MCF 10A (cell line): ENCODE measurements at regions not wholly inside any gene's neighbourhood (a gene's known extent, or its start where the extent isn't known, plus 50 kb on each side); places are given as distances from the start of the nearest gene placed in this dataset.

Experiments used
- BruUV-seq: library from RNA; stranded (reverse); fragments of 400-500 nt; replicated peaks from 2 replicates; lab custom pipeline; 2021; lab: Mats Ljungman, UMichigan
- CTCF ChIA-PET: fragments of 300-600 bp; sonication (Branson Sonifier 250); formaldehyde crosslinking; extraction: SDS; loops from one replicate; lab custom pipeline; 2021; ENCODE audit warnings: antibody characterized with exemption, inconsistent platforms; lab: Yijun Ruan, JAX
- POLR2A ChIA-PET: fragments of 300-600, 350-650 bp; sonication (Branson Sonifier 250); formaldehyde crosslinking; extraction: SDS; loops from one replicate; lab custom pipeline; 2020; ENCODE audit warnings: antibody characterized with exemption, inconsistent platforms; lab: Yijun Ruan, JAX
- DNase-seq: peaks from one replicate; pipeline ENCODE4 v3.0.0-alpha.2; 2018; ENCODE audit not compliant: unreplicated experiment
- H3K27ac Mint-ChIP-seq: one replicate; pipeline ENCODE4 v1.8.0; 2022; ENCODE audit warnings: mild to moderate bottlenecking, low read depth, mixed read lengths; ENCODE audit not compliant: unreplicated experiment
- H3K27me3 Mint-ChIP-seq: one replicate; pipeline ENCODE4 v1.8.0; 2022; ENCODE audit warnings: mixed read lengths; ENCODE audit not compliant: insufficient read depth, unreplicated experiment
- H3K36me3 Mint-ChIP-seq: one replicate; pipeline ENCODE4 v1.8.0; 2022; ENCODE audit warnings: mild to moderate bottlenecking, moderate library complexity, mixed read lengths; ENCODE audit not compliant: insufficient read depth, unreplicated experiment
- H3K4me1 Mint-ChIP-seq: one replicate; pipeline ENCODE4 v1.8.0; 2022; ENCODE audit warnings: mixed read lengths; ENCODE audit not compliant: insufficient read depth, unreplicated experiment
- H3K4me3 Mint-ChIP-seq: one replicate; pipeline ENCODE4 v1.8.0; 2022; ENCODE audit warnings: mild to moderate bottlenecking, moderate library complexity, mixed read lengths; ENCODE audit not compliant: unreplicated experiment
- H3K9me3 Mint-ChIP-seq: one replicate; pipeline ENCODE4 v1.8.0; 2022; ENCODE audit warnings: mixed read lengths; ENCODE audit not compliant: unreplicated experiment
- intact Hi-C: fragments of 100-400 bp; cut with micrococcal nuclease; formaldehyde crosslinking; loops from 2 replicates; pipeline ENCODE4 v1.14.1; 2022
- TF ChIP-seq, protein P1 (sequence below): fragments of 200-600 bp; IDR thresholded peaks from one replicate; pipeline ENCODE4 v1.8.0; 2022; ENCODE audit warnings: antibody characterized with exemption, mild to moderate bottlenecking; ENCODE audit not compliant: unreplicated experiment

DNA sequence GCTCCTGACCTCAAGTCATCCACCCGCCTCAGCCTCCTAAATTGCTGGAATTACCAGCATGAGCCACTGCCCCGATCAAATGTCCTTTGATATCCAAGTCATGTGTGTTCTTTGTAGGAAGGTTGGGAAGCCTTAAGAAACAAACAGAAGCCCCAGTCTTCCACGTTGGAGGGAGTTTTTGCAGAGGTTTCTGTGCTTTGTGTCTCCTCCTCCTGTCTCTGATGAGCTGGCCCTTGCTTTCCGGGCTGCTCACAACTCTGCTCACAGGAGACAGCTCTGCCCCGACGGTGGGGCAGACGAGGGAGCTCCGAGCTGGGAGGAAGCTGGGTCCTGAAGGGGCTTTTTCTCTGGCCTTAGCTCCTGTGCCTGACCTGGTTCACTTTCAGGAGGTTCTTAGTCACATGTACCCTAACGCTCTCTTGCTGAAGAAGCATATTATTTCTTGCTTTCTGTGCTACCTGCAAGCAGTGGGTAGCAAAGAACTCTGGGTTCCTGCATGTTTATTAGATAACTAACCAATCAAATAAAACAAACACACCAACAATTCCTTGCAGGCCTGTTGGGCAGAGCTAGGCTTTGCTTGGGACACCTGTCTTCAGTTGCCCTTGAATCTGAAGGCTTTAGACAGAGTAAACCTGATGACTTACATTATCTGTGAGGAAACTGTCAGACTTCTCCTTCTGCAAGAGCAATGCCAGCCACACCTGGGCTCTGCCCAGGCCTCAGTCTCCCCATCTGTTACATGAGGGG is 52.6 kb upstream of the SMAD6 start:
- Mint-ChIP-seq H3K27me3 (no peaks in the 10 kb centered on the region), H3K27ac (no peak overlapping the region)

DNA sequence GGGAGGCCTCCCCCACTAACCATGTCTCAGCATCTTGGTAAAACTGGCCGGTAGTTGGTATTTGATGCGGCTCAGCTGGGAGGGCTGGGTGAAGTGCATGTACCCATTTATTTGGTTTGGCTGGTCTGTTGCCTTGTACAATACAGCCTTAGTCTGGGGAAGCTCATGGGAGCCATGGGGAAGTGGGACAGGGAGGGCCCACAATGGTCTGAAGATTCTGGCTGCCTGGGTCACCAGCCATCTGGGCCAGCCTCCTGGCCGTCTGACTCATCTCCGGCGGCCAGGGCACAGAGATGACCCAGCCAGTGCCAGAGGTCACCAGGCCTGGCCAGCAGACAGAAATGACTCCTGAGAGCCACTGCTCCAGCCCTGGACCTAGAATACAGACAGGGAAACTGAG is 51.6 kb upstream of the SMAD6 start:
- H3K4me3 Mint-ChIP-seq, result no peak overlapping the region
- TF ChIP-seq, protein P1, sequence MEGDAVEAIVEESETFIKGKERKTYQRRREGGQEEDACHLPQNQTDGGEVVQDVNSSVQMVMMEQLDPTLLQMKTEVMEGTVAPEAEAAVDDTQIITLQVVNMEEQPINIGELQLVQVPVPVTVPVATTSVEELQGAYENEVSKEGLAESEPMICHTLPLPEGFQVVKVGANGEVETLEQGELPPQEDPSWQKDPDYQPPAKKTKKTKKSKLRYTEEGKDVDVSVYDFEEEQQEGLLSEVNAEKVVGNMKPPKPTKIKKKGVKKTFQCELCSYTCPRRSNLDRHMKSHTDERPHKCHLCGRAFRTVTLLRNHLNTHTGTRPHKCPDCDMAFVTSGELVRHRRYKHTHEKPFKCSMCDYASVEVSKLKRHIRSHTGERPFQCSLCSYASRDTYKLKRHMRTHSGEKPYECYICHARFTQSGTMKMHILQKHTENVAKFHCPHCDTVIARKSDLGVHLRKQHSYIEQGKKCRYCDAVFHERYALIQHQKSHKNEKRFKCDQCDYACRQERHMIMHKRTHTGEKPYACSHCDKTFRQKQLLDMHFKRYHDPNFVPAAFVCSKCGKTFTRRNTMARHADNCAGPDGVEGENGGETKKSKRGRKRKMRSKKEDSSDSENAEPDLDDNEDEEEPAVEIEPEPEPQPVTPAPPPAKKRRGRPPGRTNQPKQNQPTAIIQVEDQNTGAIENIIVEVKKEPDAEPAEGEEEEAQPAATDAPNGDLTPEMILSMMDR, result no peak
- ChIA-PET POLR2A (no interaction called here), CTCF (no interaction called here)
- H3K27ac Mint-ChIP-seq, result no peak overlapping the region
- BruUV-seq, result no TSS peak
- H3K36me3 Mint-ChIP-seq, result no peaks in the 10 kb centered on the region
- H3K4me1 Mint-ChIP-seq, result no peaks in the 10 kb centered on the region
- H3K27me3 Mint-ChIP-seq, result no peaks in the 10 kb centered on the region
- H3K9me3 Mint-ChIP-seq, result no peaks in the 10 kb centered on the region
- intact Hi-C loops, result no loop called here
- DNase-seq, result peak; percentile 1

More for the DNA sequence above, 52.6 kb upstream of the SMAD6 start:
- Mint-ChIP-seq H3K4me3 (no peak overlapping the region), H3K4me1 (no peaks in the 10 kb centered on the region), H3K36me3 (no peaks in the 10 kb centered on the region), H3K9me3 (no peaks in the 10 kb centered on the region)
- TF ChIP-seq, protein P1, result no peak
- no TSS peak for BruUV-seq
- no peak for DNase-seq
- CTCF ChIA-PET, result interaction anchor here (0.6 to 1.2 kb wide), 2 partner anchors 18 to 1220 kb away, joined by 3 read pairs; no protein-coding TSS in a partner anchor
- intact Hi-C loops, result no loop called here
- POLR2A ChIA-PET, result no interaction called here

DNA sequence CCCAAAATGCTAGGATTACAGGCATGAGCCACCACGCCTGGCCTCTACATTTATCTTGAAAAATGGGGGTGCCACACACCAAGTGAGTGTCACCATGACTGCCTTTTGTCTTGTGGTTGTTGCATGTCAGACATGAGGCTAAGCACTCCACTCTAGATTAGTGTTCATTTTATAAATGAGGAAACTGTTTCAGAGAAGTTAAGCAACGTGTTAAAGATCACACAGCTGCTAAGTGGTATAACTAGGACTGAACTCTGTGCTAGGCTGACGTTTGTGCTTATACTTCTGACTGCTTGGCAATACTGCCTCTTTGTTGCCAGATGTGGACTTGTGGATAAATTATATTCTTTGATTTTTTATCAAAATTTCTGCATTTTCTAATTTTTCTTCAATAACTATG is 50.8 kb upstream of the SMAD6 start:
- ChIA-PET CTCF (interaction anchor here (1.3 kb wide), 1 partner anchor 34 kb away, joined by 3 read pairs; no protein-coding TSS in a partner anchor), POLR2A (interaction anchor here (0.5 to 0.6 kb wide), 2 partner anchors 21 to 141 kb away, joined by 3 read pairs; no protein-coding TSS in a partner anchor)
- Mint-ChIP-seq H3K4me3 (no peak overlapping the region), H3K27me3 (no peaks in the 10 kb centered on the region), H3K4me1 (no peaks in the 10 kb centered on the region), H3K36me3 (no peaks in the 10 kb centered on the region), H3K9me3 (no peaks in the 10 kb centered on the region), H3K27ac (no peak overlapping the region)
- TF ChIP-seq, protein P1, result no peak
- intact Hi-C loops, result no loop called here
- BruUV-seq, result no TSS peak
- DNase-seq, result no peak

DNA sequence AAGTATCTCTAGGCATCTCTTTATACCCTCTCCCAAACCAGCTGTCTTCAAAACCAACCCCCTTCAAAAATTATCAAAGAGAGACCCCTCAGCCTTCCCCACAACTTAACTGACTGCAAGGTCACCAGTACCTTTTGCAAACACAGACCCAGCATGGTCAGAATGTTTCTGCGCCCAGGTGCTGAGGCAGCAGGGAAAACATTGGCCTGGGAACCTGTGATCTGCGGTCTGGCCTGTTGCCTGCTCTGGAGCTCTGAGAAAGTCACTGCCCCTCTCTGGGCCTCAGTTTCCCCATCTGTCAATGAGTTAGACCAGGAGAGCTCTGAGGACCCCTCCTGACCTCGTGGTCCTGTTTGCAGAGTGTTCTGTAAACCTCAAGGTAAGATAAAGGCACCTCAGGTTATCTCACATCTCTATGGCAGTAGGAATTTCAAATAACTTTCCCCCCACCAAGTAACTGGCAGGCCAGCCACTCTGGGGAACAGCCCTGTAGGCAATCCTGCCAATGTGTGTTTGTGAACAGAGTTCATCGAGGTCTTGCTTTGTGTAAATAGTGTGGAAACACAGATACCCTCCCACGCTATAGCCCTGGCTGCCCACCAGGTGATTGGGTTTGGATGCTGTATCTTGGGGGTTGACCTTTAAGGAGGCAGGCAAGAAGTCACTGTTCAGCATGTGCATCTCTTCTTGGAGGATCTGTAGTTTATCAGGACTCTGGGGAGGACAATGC is 50.0 kb upstream of the SMAD6 start:
- Mint-ChIP-seq H3K9me3 (no peaks in the 10 kb centered on the region), H3K4me1 (no peaks in the 10 kb centered on the region), H3K4me3 (no peak overlapping the region), H3K36me3 (no peaks in the 10 kb centered on the region), H3K27me3 (no peaks in the 10 kb centered on the region), H3K27ac (no peak overlapping the region)
- no TSS peak for BruUV-seq
- no peak for DNase-seq
- POLR2A ChIA-PET, result no interaction called here
- CTCF ChIA-PET, result interaction anchor here (1.3 kb wide), 1 partner anchor 33 kb away, joined by 3 read pairs; no protein-coding TSS in a partner anchor
- TF ChIP-seq, protein P1, result no peak
- intact Hi-C loops, result no loop called here
